Stimulated activated CD4-positive, alpha-beta T cell treated with anti-CD3 and anti-CD28 coated beads, Interleukin-15, amount 100 ng/mL, for 24 hours (primary cell): ENCODE measurements at regions not wholly inside any gene's neighbourhood (a gene's known extent, or its start where the extent isn't known, plus 50 kb on each side); places are given as distances from the start of the nearest gene placed in this dataset.

ENCODE experiments used
- DNase-seq: peaks from one replicate; pipeline ENCODE4 v3.0.0-alpha.2; 2020

GRCh38 chr5:37900692-37901091, 60.9 kb upstream of the GDNF start:
- DNase-seq, result no peak

GRCh38 chr5:37899037-37899436, 59.2 kb upstream of the GDNF start:
- DNase-seq, result no peak

GRCh38 chr5:37896159-37896558, 56.3 kb upstream of the GDNF start:
- DNase-seq, result no peak

GRCh38 chr5:37893434-37894134, 53.7 kb upstream of the GDNF start:
- no peak for DNase-seq

- DNase-seq, result no peak
Measured at GRCh38 chr5:37892586-37892985, 52.7 kb upstream of the GDNF start.

- DNase-seq, result no peak
Measured at GRCh38 chr5:37891832-37892231, 52.0 kb upstream of the GDNF start.

GRCh38 chr5:37889612-37890317, 49.9 kb upstream of the GDNF start:
- no peak for DNase-seq
